Body of pancreas (tissue), 4 donors: ENCODE measurements at regions not wholly inside any gene's neighbourhood (a gene's known extent, or its start where the extent isn't known, plus 50 kb on each side); places are given as distances from the start of the nearest gene placed in this dataset.

Experiments
- ATAC-seq: fragments of 150-250 bp; one replicate; pipeline ENCODE4 v1.9.1; 2016
- DNase-seq, 4 donors: peaks; one replicate each; pipeline ENCODE4 v3.0.0-alpha.2; 2019
- H3K27ac ChIP-seq, 4 donors: fragments of 200-600 bp; sonication (generic); 1 replicate in 3 of 4; 2 replicates in 1 of 4; pipeline versions ENCODE4 v1.5.1 to v1.6.1; 2016 to 2019; ENCODE audit warnings: mild to moderate bottlenecking in 1 of 4, mixed read lengths in 1 of 4, moderate library complexity in 1 of 4
- H3K27me3 ChIP-seq, 2 donors: fragments of 200-600 bp; sonication (generic); one replicate each; pipeline ENCODE4 v1.6.0; 2016; ENCODE audit warnings: mild to moderate bottlenecking in 1 of 2
- H3K36me3 ChIP-seq, 2 donors: fragments of 200-600 bp; sonication (generic); replicated peaks in 1 of 2; 2 replicates each; pipeline ENCODE4 v1.5.1; 2016; ENCODE audit warnings: low read depth in 2 of 2; ENCODE audit not compliant: insufficient read depth in 1 of 2
- H3K4me1 ChIP-seq: fragments of 200-600 bp; sonication (generic); one replicate; pipeline ENCODE4 v1.6.0; 2016
- H3K4me3 ChIP-seq, 2 donors: fragments of 200-600 bp; sonication (generic); 1 replicate in 1 of 2; 2 replicates in 1 of 2; pipeline ENCODE4 v1.5.1; 2016 to 2019
- H3K9me3 ChIP-seq, 3 donors: fragments of 200-600 bp; sonication (generic); 1 replicate in 2 of 3; 2 replicates in 1 of 3; pipeline ENCODE4 v1.5.1; 2016
- POLR2A ChIP-seq, 3 donors: fragments of 450-650 bp; IDR thresholded peaks; one replicate each; pipeline ENCODE4 v1.6.1; 2016; ENCODE audit warnings: antibody characterized with exemption in 3 of 3, mild to moderate bottlenecking in 2 of 3
- WGBS, 2 donors: methylation state at CpG; one replicate each; pipeline ENCODE4 v1.1.5; 2017; 5-methylcytosine and 5-hydroxymethylcytosine counted together
- intact Hi-C: fragments of 100-400 bp; cut with DNase I; formaldehyde crosslinking; loops from one replicate; pipeline ENCODE4 v1.15.1; 2023
- TF ChIP-seq, protein P1 (sequence below), 7 experiments: fragments of 450-650 bp in 4 of 7; fragments of 200-600 bp in 3 of 7; sonication (generic) in 3 of 7; IDR thresholded peaks; one replicate each; pipeline ENCODE4 v1.5.1; 2016 to 2019; ENCODE audit warnings: antibody characterized with exemption in 7 of 7

DNA sequence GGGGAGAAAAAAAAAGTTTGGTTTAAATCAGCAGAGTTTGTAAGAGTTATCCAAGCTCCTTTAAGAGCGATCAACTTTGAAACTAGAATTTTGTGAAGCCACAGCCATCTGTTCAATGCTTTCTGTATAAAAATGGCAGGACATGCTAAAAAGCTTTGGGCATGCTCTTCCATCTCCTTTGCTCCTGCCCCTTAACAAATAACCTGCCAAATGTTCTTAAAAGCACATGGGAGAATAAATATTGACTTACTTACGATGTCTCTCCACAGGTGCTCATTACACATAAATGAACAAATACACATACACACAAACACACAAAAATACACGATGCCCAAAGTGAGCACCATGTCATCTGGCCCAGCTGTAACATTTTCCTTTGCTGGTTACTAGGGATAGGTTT is 211.8 kb upstream of the DPH6 start:
- ATAC-seq (no peak), DNase-seq (peak in 1 of 4 donors; percentile 8)
- TF ChIP-seq, protein P1, sequence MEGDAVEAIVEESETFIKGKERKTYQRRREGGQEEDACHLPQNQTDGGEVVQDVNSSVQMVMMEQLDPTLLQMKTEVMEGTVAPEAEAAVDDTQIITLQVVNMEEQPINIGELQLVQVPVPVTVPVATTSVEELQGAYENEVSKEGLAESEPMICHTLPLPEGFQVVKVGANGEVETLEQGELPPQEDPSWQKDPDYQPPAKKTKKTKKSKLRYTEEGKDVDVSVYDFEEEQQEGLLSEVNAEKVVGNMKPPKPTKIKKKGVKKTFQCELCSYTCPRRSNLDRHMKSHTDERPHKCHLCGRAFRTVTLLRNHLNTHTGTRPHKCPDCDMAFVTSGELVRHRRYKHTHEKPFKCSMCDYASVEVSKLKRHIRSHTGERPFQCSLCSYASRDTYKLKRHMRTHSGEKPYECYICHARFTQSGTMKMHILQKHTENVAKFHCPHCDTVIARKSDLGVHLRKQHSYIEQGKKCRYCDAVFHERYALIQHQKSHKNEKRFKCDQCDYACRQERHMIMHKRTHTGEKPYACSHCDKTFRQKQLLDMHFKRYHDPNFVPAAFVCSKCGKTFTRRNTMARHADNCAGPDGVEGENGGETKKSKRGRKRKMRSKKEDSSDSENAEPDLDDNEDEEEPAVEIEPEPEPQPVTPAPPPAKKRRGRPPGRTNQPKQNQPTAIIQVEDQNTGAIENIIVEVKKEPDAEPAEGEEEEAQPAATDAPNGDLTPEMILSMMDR (IDR thresholded peaks at IDR 0.05), result no peak
- TF ChIP-seq POLR2A (IDR thresholded peaks at IDR 0.05), result no peak
- H3K27me3 ChIP-seq, result no peaks in the 10 kb centered on the region
- no peak overlapping the region for H3K27ac ChIP-seq
- H3K4me3 ChIP-seq, result no peak overlapping the region
- H3K36me3 ChIP-seq, result no peaks in the 10 kb centered on the region
- no peaks in the 10 kb centered on the region for H3K9me3 ChIP-seq
- no peaks in the 10 kb centered on the region for H3K4me1 ChIP-seq
- intact Hi-C loops, result no loop called here
- WGBS, 2 donors, result 53 to 56% methylated on average over 3 of the region's 3 CpGs

DNA sequence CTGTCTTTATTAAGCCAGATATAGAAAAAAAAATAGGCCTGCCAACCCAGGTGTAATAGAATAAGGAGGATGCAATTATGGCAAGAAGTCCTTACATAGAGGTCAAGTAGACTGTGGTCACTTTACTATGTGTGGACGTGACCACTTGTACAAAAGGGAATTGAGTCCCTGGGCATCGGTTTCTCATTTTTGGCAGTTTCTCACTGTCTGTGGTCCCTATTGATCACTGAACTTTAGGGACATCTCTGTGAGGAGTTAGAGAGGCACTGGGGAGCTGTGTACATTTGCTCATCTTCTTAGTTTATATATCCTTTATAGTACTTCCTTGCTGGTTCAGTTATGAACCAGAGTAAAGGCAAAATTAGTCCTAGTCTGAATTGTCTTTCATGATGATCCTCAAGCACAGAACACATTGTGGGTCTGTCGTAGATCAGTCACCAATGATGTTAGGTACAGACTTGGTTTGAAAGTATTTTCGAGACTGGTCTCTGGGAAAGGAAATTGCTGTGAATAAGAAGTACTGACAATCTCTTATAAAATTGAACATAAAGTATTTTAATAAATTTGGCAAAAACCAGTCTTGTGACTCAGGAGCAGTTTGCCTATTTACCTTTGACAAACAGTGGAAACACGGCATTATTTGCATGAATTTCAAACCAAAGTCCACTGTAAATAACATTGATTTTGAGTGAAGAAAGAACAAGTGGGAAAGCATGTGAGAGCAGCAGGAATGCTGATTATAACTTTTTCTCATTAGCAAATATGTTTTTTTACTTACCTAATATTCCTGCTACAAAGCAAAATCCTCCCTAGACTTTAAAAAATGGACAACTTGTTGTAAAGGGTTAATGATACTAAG is 218.9 kb upstream of the DPH6 start:
- Histone ChIP-seq H3K27ac (no peak overlapping the region), H3K4me1 (peaks cover 6% of the 10 kb centered on the region), H3K4me3 (no peak overlapping the region), H3K36me3 (no peaks in the 10 kb centered on the region), H3K9me3 (no peaks in the 10 kb centered on the region), H3K27me3 (no peaks in the 10 kb centered on the region)
- DNase-seq, result no peak
- no peak for ATAC-seq
- WGBS, 2 donors, result 76 to 77% methylated on average over 5 of the region's 5 CpGs
- TF ChIP-seq, protein P1 (IDR thresholded peaks at IDR 0.05), result no peak
- TF ChIP-seq POLR2A (IDR thresholded peaks at IDR 0.05), result no peak
- intact Hi-C loops, result no loop called here

DNA sequence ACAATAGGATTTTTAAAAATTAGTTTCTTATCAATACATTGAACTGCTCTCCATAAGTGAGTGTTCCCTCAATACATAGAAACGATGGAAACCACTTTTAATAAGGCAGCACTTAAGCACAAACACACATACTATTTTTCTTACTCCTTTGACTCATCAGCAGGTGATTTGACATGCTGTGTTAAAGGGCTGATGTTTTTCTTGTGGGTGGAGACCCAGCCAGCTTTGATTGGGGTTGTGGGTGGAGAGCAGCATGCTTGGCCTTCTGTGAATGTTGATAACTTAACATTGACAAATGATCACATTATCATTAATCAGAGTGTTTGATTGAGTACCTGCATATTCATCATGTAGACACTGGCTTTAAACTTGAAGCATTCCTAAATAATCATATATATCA is 223.0 kb upstream of the DPH6 start:
- ATAC-seq (no peak), DNase-seq (no peak)
- Histone ChIP-seq H3K27me3 (no peaks in the 10 kb centered on the region), H3K4me3 (no peak overlapping the region), H3K36me3 (no peaks in the 10 kb centered on the region), H3K27ac (no peak overlapping the region), H3K4me1 (peaks cover 6% of the 10 kb centered on the region), H3K9me3 (no peaks in the 10 kb centered on the region)
- no peak for TF ChIP-seq POLR2A (IDR thresholded peaks at IDR 0.05)
- TF ChIP-seq, protein P1 (IDR thresholded peaks at IDR 0.05), result no peak
- WGBS, 2 donors, result 59 to 69% methylated on average over 1 of the region's 1 CpG
- intact Hi-C loops, result no loop called here

DNA sequence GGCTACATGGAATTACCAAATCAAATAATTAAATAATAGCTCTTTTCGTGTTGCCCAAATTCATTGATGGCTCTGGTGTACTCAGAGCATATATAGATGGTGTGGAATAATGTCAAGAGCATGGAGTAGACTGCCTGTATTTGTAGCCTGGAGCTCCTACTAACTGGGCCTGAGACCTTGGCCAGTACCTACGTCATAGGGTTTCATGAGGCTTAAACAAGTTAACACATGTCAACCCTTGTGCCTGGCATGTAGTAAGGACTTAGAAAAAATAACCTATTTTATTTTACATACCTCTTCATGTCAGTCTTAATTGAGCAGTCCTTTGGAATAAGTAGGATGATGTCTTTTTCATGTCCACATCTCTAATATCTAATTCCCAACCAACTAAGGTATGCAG is 223.7 kb upstream of the DPH6 start:
- WGBS, 2 donors, result 73 to 93% methylated on average over 2 of the region's 2 CpGs
- DNase-seq (no peak), ATAC-seq (no peak)
- TF ChIP-seq, protein P1 (IDR thresholded peaks at IDR 0.05), result no peak
- TF ChIP-seq POLR2A (IDR thresholded peaks at IDR 0.05), result no peak
- Histone ChIP-seq H3K4me1 (peaks cover 6% of the 10 kb centered on the region), H3K4me3 (no peak overlapping the region), H3K27ac (no peak overlapping the region), H3K36me3 (no peaks in the 10 kb centered on the region), H3K9me3 (no peaks in the 10 kb centered on the region), H3K27me3 (no peaks in the 10 kb centered on the region)
- intact Hi-C loops, result no loop called here
